Activated CD4-positive, alpha-beta T cell treated with anti-CD3 and anti-CD28 coated beads, Interleukin-2, Interleukin-6, amounts not matched to agents 100 ng/mL and 50 ng/mL, durations not matched to agents 16 hours and 8 hours (primary cell): ENCODE measurements at regions not wholly inside any gene's neighbourhood (a gene's known extent, or its start where the extent isn't known, plus 50 kb on each side); places are given as distances from the start of the nearest gene placed in this dataset.

Source experiments
- DNase-seq: peaks from one replicate; pipeline ENCODE4 v3.0.0-alpha.2; 2020

DNA sequence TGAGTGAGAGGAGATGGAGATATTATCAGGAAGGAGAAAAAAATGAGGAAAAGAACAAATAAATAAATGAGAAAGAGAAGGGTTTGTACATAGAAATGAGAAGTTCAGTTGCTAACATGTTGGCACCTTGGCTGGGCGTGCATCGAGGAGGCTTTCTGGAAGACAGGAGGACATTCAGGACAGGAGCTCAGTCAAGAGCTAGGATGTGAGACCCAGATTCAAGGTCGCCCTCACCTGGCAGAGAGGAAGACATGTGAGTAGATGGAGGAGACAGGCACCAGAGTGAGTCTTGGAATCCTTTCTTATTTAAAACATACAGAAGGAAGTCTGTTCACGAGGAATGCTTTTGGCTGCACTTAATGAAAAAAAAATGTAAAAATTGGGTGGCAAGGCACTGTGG lies 640.9 kb downstream of the NPHP4 start:
- DNase-seq: no peak

DNA sequence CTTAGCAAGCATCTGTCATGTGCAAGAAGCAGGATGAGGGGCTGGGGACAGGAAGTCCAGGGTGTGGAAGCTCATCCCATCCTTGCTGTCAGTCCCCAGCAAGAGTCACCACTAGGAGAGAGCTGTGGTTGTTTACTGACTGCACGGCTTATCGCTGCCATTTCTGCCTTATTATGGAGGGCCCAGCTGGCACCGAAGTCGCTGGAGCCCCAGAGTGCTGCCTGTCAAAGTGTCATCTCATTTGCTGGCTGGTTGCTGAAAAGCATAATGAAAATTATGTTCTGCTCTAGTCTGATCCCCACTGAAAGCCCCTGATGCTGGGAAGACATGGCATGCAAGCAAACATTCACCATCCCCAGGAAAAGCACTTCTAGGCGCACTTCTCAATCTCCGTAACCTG lies 642.7 kb downstream of the NPHP4 start:
- no peak for DNase-seq

DNA sequence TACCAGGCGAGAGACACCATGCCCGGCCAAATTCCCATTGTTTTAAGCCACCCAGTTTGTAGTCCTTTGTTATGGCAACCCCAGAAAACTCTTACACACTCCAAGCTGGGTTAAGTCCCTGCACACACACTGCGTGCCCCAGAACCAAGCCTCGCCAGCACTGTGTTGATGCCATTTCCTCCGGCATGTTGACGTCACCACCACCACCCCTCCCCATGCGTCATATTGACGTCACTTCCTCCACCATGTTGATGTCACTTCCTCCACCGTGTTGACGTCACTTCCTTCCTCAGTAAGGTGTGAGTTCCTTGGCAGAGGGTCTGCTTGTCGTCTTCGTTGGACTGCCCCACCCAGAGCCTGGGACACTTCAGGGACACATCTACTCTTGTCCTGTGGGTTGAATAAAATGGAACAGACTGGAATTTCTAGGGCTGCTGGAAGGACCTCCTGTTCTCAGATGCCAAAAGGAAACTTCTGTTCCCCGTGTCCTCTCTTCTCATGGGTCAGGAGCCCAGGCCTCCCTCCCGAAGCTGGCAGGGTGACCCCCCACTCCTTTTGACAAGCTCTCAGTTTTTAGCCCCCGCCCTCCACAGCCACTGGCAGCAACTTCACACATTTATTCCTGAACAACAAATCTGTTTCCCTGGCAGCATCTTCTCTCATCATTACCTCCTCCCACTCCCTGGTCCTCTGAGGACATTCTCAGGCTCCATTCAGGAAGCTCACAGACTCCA lies 643.3 kb downstream of the NPHP4 start:
- no peak for DNase-seq

DNA sequence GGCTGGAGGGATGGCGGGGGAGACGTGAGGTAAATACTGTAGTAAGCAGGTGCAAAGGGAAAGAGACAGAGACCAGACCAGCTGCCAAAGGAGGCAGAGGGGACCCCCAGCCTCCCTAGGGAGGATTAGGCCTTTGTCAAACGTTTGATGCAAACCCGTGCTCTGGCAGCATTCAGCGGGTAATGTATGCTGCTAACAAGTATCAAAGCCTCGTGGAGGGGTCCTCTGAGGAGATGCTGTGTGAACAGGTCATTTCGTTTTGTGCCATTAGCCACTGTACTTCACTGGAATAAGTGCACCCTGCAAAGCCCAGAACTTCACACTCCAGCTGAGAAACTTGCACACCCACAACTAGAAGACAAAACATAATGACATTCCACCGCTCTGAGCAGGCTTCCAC lies 644.5 kb downstream of the NPHP4 start:
- no peak for DNase-seq

DNA sequence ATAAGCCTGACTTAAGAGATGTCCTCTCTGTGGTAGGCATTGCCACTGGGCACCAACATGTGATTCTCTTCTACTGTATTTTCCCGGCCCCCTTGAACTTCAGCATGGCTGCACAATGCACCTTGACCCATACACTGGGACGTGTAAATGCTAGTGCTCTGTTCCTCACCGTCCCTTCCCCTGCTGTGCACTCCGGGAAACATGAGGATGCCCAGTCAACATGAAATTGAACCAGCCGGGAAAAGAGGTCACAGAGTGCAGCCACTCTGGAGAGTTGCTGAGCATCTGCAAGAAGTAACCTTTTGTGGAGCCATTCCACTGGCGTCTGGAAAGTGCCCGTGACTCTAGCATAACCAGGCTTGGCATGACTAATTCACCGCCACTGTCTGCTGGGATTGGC lies 646.7 kb downstream of the NPHP4 start:
- no peak for DNase-seq

DNA sequence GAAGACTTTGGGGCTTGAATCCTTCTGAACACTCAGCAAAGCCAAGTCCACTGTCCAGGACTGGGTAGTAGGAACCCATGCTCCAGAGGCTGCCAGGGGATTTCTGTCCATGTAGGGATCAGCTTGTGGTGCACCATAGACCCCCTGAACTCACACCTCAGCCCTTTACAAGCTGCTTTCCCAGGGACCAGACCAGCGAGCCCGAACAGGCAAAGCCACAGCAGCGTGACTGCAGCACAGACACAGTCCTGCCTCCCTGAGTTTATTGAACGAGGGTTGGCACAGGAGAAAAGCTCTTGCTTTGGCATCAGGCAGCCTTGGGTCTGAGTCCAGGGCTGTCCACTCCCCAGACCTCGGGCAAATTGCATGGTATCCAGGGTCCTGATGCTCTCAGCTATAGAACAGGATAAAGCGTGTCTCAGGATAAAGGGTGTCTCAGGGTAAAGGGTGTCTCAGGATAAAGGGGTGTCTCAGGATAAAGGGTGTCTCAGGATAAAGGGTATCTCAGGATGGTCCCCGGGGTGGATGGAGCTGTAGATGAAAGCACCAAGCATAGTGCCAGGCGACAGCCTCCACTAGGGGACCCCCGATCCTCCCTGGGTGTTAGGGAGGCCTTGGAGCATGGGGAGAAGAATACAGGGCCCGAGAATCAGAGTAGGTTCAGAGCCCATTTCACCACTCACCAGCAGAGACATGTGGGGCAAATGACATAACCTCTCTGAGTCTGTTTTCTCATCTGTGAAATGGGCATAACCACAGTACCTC lies 648.8 kb downstream of the NPHP4 start:
- DNase-seq: no peak

DNA sequence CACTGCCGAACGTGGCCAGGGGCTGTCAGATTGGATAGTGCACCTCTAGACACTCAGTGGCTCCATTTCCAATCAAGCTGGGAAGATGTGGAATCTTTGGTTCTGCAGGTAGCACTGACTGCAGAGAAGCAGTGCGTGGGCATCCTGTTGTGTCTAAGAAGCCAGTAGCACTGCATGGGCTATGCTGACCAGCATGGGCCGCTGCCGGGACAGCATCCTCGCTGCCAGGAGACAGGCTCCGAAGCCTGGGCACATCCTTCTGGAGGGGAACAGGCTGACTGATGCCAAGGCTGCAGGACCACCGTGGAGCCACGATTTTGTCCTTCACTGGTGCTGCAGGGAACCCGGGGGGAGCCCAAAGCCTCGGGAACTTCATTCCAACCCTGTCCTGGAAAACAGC lies 649.4 kb downstream of the NPHP4 start:
- DNase-seq: no peak

DNA sequence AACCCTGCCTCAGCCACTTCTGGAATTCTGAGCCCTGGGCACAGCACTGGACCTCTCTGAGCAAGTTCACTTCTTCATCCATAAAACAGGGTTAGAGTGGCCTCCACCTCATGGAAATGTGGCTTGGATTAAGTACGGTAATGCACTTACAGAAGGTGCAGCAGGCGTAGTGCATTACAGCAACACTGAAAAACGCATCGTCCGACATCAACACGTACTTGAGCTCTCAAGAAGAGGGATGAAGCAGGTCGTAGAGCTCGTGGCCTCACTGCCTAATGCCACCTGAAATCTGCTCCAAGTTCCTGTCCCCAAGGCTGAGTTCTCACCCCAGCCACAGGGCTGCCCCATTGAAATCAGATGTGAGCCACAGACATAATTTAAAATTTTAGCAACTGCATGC lies 650.1 kb downstream of the NPHP4 start:
- DNase-seq: no peak

DNA sequence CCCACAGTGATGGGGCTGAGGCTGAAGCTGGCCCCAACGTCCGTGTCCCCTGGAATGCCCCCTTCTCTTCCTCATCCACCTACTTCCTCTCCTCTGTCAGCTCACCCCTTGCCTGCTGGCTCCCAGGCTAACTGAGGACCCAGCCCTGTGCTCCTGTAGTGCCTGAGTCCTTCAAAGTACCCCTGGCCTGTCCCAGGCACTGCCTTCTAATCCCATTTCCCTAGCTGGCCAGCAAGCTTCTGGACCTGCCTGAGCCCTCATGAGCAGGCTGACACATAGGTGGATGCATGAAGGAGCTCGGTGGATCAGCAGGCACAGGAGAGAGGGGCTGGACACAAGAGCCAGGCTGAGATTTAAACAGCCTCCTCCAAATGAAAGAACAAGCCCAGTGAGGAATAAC lies 650.8 kb downstream of the NPHP4 start:
- DNase-seq: no peak

DNA sequence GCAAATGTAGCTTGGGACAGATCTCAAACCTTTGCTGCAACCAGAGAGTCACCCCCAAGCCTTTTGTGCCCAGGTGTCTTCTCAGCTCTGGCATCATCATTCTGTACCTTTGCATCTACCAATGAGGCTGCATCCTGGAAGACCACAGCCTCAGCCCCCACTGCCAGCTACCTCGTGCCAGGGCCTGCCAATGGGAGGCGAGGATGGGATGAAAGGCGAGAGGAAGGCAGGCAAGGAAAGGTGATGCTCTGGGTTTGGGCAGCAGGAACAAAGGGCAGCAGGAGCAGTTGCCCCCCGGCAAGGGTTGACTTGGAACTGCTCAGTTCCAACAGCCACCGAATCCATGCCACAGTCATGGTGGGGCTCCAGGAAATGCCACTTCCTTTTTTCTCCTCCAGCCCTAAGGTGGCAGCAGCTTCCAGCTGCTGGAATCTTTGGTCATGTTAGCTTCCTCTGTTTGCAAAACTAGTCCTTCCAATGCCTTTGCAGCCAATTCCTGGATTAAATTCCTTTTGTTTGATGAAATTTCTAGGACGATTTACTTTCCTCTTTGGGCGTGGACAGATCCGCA lies 651.6 kb downstream of the NPHP4 start:
- no peak for DNase-seq

DNA sequence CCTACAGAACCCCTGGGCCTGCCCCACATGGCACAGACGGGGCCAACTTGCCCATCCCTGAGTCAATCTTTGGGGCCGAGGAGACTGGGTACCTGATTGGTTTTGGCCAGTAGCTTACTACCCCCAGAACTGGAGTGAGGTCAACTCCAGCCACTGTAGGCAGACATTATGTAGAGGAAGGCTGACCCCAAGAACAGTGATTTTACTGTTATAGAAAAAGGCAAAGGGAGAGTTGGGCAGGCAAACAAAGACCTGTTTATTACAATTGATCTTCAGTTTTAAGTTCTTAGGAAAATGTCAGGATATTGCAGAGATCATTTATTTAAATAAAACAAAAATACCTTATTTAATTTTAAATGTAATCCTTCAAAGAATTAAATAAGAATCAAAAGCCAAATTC lies 653.8 kb downstream of the NPHP4 start:
- DNase-seq: no peak

DNA sequence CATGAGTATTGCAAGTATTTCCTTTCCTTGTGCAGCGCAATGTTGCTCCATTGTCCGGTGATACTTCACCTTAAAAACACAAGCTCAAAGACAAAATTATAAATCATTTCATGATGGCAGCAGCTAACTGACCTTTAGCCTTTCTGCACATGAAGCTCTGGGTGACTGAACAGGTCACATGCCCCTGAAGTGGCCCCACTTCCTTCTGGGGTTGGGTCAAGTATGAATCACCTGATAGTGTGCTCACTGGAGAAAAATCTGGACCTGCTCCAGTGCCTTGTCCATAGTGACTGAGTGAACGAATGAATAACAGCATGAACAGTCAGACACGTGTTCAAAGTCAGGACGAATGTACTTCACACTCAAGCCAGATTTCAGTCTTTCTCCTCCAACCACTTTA lies 658.9 kb downstream of the NPHP4 start:
- no peak for DNase-seq

DNA sequence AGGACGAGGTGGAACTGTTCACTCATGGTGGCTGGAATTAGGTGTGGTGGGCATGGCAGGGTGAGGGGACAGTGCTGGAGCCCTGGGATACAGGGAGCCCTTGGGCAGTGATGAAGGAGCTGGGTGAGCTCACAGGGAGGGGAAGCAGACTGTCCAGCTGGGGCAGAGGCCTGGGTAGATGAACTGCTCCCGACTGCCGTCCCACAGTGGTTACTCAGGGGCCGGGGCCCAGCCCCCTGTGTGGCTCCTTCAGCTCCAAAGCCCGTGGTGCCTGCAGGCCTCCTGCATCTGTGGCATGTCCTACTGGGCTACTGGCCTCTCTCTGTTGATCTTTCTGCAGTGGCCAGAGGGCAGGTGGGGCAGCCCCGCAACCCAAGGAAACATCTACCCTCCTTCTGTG lies 661.1 kb downstream of the NPHP4 start:
- no peak for DNase-seq

DNA sequence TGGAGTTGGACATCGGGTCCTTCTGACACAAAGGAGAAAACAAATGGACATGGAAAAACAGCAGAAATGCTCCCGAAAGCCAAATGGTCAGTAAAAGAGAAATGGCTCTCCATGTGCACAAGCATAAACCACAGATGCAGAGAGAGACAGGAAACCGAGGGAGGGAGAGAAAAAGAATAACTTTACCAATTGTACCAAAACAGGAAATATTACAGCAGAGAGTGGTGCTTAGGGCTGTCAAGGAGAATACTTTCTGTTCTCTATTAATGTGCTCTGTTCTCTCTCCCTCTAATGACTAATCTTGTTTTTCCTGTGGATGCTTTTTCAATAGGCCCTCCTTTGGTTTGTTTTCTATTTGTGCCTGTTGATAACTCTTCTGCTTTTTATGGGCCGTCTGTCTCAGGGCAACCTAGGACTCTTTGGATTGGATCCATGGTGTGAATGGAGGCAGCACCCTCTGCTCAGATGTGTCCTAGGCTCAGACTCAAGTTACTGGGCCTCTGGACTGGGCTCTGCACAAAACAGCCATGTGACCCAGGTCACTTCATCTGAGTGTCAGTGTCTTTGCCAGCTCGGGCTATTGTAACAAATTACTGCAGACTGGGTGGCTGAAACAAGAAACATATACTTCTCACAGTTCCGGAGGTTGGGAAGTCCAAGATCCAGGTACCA lies 663.0 kb downstream of the NPHP4 start:
- DNase-seq: no peak

DNA sequence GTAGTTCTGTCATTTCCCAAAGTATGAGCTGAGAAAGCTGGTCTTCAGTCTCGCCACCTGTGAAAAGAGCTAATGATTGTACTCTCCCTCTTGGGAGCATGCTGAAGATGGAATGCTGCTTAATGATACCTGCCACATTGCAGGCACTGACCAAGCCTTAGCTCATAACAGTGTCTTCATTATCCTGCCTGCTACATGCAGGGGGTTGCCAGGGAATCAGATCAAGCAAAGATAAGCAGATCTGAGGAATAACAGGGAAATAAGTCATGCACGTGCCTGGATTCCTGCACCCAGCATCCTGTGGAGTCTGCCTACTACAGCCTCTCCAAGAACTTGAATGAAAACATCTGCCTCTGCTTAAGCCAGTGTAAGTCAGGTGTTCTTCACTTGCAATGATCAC lies 667.3 kb downstream of the NPHP4 start:
- no peak for DNase-seq

DNA sequence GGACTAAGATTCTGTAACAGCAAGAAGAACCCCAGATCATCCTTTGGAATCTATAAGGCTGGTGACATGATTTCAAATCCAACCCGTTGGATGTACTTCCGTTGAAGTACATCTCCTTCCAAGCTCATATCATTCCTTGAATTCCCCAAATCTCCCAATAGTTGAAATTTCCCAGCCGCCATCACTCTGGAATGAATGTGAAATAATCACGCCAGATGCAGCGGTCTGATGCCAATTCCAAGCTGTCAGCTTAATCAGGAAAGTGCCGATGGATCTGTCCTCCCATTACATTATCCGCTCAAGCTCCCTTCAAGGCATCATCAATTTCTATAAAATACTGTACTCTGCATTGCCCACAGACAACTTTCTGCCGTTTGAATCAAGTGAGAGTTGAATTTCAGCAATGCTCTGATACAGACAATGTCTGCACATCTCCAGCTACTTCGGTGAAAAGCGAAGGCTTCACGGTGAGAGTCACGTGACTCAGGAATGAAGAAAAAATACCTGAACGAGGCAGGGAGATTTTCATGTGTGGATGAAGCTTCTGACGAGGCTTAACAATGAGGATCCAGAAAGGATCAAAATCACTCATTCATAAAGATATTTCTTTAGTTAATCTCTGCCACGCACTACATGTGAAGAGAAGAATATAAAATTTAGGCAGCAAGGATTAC lies 663.9 kb downstream of the AJAP1 start:
- no peak for DNase-seq

DNA sequence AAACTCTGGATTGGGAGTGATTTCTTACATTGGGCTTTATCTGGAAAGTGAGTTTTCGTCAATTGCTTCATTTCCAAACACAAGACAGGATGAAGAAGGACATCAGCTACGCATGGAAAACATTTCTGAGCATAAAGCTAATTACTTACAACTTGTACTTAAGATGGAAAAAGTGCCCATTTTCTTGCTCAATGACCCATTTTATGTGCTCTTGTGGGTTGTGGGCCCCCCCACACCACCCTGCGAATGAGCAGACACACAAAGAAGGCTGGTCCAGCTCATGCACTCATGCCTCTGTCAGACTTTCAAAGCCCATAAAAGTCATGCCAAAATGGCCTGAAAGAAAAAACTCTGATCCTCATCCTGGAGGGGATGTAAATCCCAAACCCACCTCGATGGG lies 663.0 kb downstream of the AJAP1 start:
- no peak for DNase-seq

DNA sequence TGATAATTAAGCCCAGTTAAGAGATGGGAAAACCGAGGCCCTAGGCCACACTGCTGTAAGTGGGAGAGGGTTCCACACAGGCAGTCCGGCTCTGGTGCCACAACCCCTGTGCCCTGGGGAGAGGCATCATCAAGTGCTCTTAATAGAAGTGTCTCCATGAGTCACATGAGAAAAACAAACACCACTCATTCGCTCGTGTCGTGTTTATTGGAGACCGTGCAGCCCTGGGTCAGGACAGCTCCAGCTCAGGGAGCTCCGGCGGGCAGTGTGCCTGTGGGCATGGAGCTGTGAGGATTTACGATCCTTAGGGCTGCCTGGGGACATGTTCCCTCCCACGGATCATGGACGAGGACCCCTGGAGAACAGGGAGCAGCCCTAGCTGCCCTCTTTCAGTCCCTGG lies 658.5 kb downstream of the AJAP1 start:
- no peak for DNase-seq

DNA sequence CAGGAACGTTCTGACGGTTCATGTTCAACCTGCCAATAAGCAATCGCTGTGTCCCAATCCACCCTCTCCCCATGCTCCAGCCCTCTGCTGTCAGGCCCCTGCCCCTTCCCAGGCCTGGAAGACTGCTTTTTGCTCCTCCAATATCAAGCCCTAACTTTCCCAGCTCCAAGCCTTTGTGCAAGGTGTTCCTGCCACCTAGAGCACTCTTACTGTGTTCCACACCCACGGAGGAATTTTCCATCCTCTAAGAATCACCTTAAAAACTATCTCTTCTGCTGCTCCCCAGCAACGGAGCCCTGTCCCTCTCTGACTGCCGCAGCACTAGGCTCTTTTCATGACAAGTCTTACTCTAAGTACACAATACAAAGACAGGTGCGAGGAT lies 657.9 kb downstream of the AJAP1 start:
- DNase-seq: no peak

DNA sequence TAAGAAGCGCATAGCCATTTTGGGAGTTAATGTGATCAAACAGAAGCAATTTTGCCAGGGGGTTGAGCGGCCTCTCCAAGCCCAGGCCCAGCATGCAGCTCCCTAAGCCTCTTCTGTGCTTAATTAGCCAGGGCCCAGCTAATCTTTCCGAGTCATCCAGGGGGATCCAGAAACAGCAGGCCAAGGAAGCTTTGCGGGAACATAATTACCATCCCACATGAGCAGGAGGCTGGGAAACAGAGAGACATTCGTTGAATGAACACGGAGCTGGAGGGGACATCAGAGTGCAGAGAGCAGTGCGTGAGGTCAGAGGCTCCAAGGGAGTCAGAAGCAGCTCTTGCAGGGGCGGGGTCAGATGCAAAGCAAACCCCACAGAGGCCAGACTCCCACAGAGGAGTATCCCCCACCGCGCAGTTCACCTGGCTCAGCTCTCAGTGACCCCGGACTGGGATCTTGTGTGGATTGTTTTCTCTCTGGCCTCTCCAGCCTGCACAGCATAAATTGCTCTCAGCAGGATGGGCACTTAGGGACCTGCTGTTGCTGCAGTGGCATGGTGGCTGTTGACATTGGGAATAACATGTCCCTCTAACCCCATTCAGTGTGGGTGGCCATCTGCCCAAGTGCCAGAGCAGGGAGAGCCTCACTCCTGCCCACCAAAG lies 657.4 kb downstream of the AJAP1 start:
- no peak for DNase-seq

DNA sequence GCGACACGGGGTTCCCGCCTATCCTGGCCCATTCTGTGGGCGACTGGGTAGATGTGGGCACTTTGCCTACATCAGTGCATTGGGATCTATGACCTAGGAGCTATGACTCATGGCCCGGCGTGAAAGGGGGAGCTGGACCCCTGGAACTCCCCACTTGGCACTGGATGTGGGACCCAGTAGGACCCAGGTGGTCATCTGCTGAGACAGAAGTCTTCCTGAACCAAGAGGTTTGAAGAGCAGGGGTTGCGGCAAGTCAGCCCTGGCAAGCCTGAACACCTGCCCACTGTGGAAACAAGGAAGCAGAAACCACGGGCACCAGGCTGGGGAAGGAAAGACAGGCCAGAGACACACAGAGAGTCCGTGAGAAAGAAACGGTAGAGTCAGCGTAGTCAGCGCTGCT lies 656.7 kb downstream of the AJAP1 start:
- DNase-seq: no peak

DNA sequence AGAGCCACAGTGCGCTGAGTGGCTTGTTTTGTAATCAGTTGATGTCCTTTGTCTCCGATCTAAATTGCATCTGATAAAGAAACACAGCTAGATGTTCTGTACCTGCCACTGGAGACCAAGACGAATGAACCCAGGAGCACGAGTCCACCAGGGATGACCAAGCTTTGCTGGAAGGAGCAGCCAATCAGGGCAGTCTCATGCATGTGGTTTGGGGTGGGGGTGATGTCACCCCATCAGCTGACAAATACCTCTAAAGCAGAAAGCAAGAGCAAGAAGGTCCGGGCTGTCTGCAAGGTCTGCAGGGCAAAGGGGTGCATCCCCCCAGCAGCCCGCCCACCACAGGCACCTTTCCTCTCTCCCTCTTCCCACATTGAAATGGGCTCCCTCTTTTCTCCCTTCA lies 653.8 kb downstream of the AJAP1 start:
- no peak for DNase-seq

DNA sequence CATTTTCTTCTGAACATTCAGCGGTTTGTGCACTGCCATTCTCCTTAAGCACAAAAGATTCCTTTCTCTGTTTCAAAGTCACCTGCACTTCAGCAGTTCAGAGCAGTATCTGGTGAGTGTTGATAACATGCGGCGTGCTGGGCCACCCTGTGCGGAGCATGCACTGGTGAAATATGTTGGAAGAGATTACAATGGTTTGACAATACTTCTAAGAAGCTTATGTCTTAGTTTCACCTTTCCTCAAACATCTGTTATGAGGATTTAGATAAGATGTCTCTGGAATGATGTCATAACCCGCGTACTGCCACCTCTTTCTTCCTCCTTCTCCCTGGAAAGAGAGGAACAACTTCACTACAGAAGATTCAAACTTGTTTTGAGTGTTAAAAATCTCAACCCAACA lies 650.3 kb downstream of the AJAP1 start:
- no peak for DNase-seq
